NCI-H82 treated with DMSO at 0.1 percent for 48 hours (cell line): ENCODE measurements at regions not wholly inside any gene's neighbourhood (a gene's known extent, or its start where the extent isn't known, plus 50 kb on each side); places are given as distances from the start of the nearest gene placed in this dataset.
"Not testable (repeated sequence)": the region's sequence is repeated elsewhere in the genome, so short reads cannot be mapped to it uniquely, and the experiment has no call there.

Experiments
- DNase-seq: peaks from one replicate; lab custom pipeline; 2025; ENCODE audit not compliant: unreplicated experiment; lab: John Stamatoyannopoulos, UW

GRCh38 chr4:25981749-25982148 is 67.7 kb downstream of the SMIM20 start:
- no peak for DNase-seq

GRCh38 chr4:25982962-25983361 is 68.9 kb downstream of the SMIM20 start:
- DNase-seq = no peak

GRCh38 chr4:25984266-25984665 is 70.2 kb downstream of the SMIM20 start:
- DNase-seq = no peak

GRCh38 chr4:25984796-25985195 is 70.8 kb downstream of the SMIM20 start:
- no peak for DNase-seq

GRCh38 chr4:25986807-25987206 is 72.8 kb downstream of the SMIM20 start:
- no peak for DNase-seq

- DNase-seq = no peak
These were observed 77.3 kb downstream of the SMIM20 start for GRCh38 chr4:25991340-25991739.

GRCh38 chr4:25993395-25994185 is 79.6 kb downstream of the SMIM20 start:
- no peak for DNase-seq

- not testable (repeated sequence) for DNase-seq
These were observed 80.6 kb downstream of the SMIM20 start for GRCh38 chr4:25994577-25994976.

GRCh38 chr4:26000274-26000950 is 86.4 kb downstream of the SMIM20 start:
- DNase-seq = no peak

GRCh38 chr4:26001413-26001812 is 87.4 kb downstream of the SMIM20 start:
- DNase-seq = no peak

- DNase-seq = no peak
These were observed 87.8 kb downstream of the SMIM20 start for GRCh38 chr4:26001816-26002215.

- no peak for DNase-seq
These were observed 89.0 kb downstream of the SMIM20 start for GRCh38 chr4:26003056-26003455.

GRCh38 chr4:26004290-26004689 is 90.3 kb downstream of the SMIM20 start:
- DNase-seq = no peak

GRCh38 chr4:26005764-26006163 is 91.7 kb downstream of the SMIM20 start:
- DNase-seq = no peak

GRCh38 chr4:26008737-26009136 is 94.7 kb downstream of the SMIM20 start:
- no peak for DNase-seq

- DNase-seq = no peak
These were observed 95.5 kb downstream of the SMIM20 start for GRCh38 chr4:26009502-26009901.

GRCh38 chr4:26010304-26010703 is 96.3 kb downstream of the SMIM20 start:
- no peak for DNase-seq

- DNase-seq = no peak
These were observed 99.6 kb downstream of the SMIM20 start for GRCh38 chr4:26013629-26014028.

GRCh38 chr4:26015133-26015651 is 101.2 kb downstream of the SMIM20 start:
- no peak for DNase-seq

GRCh38 chr4:26015906-26016305 is 101.9 kb downstream of the SMIM20 start:
- no peak for DNase-seq

- no peak for DNase-seq
These were observed 103.5 kb downstream of the SMIM20 start for GRCh38 chr4:26017531-26017930.

GRCh38 chr4:26017961-26018700 is 104.1 kb downstream of the SMIM20 start:
- not testable (repeated sequence) for DNase-seq
